ENCODE measurements at regions not wholly inside any gene's neighbourhood (a gene's known extent, or its start where the extent isn't known, plus 50 kb on each side); places are given as distances from the start of the nearest gene placed in this dataset.

DNA sequence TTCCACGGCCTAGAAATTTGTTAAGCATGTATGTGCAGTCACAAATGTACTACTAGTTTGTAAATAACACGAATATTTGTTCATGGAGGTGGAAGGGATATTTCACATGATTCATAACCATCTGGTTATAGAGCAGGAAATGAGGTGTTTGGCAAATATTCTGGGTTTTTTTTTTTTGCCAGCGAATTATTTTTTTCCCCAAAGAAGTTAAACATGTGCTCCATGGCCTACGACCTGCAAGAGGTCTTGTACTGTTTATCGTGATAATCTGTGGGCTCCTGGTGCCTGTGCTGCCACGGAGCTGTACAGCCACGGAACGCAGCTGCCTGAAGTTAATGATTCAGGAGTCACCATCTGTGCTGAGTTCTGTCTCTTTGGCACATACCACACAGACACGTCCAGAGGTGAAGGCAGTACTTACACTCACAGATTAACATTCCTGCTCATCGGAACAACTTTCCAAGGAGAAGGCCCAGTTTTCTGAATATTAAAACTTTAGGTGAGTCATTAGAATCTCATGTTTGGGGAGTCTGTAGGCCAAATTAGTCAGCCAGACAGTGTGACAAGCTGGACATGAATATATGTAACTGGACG is 156.3 kb downstream of the TMX1 start:
- no peak for DNase-seq (ENCODE audit: low read depth in 2 of 2)

DNA sequence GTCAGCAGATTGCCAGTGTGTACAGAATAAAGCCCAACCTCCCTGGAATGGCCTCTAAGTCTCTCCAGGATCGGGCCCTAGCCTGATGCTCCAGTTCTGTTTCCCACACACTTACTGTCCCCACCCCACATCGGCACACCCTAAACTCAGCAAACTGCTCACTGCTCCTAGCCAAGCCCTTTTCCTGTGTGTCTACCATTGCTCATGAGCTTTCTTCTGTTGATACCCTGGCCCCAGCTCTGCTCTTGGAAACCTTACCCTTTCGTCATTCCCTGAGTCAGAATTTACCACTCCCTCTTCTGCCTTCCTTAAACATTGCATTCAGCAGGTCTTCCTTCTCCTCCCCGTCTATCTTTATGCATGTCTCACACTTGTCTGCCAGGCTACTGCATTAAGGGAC is 158.9 kb downstream of the TMX1 start:
- no peak for DNase-seq (ENCODE audit: low read depth in 2 of 2)

DNA sequence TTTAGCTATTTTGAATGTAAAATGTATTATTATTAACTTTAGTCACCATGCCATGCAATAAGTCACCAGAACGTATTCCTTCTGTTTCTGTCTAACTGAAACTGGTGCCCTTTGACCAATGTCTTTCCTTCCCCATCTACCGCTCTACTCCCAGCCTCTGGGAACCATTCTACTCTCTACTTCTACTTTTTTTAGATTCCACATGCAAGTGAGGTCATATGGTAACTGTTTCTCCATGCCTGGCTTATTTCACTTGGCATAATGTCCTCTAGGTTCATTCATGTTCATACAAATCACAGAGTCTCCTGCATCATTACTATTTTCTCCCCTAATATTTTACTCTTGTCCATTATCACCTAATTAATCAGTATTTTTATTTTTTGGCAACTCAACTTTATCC is 160.1 kb downstream of the TMX1 start:
- DNase-seq (ENCODE audit: low read depth in 2 of 2), result no peak

DNA sequence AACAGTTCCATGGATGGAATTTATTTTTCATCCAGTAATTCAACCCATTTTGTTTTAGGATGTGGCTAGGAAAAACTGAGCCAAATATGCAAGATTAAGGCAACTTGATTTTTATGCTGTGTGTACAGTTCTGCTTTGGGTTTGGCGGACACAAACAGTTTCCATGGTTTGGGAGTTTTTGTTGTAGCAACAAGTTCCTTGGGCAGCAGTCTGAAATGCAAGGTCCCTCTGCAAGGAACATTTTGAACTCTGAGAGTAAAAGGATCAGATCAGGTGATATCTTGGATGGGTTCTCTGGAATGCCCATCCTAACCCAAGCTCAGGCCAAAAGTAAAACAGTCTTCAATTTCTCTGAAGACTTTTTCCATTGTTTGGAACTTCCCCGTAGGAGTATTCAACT is 161.2 kb downstream of the TMX1 start:
- no peak for DNase-seq (ENCODE audit: low read depth in 2 of 2)

DNA sequence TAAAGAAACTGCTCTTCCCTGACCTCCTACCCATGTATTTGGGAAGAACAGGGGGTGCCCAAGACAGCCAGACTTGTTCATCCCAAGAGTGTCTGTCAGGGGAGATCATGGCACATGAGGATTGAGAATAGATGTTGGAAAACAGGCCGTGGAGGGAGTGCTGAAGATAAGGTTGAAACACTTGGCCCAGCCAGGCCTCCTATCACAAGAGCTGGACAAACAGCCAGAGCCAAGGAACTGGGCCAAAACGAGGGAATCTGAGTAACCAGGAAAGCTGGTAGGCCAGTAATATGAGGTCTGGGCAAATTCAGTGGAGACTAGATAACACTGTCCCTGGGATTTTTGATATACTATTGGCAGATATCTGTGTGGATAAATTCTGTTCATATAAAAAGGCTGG is 161.7 kb downstream of the TMX1 start:
- DNase-seq (ENCODE audit: low read depth in 2 of 2), result no peak

DNA sequence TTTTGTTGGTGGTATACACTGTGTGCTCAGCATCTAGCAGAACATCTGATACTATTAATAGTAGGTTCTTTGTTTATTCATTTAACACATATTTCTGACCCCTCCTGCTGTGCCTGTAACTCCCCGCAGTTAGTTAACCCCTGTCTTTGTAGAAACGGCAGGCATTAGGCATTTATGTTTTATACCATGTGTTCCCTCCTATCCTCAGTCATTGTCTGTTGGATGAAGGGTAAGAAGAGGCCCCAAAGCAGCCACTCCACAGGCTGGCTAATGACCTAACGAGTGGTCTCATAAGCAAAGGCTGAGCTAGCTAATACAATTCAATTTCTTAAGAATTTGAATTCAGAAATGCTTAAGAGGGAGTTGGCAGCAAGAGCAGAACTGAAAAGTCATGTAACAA is 170.8 kb downstream of the TMX1 start:
- DNase-seq (ENCODE audit: low read depth in 2 of 2), result no peak

DNA sequence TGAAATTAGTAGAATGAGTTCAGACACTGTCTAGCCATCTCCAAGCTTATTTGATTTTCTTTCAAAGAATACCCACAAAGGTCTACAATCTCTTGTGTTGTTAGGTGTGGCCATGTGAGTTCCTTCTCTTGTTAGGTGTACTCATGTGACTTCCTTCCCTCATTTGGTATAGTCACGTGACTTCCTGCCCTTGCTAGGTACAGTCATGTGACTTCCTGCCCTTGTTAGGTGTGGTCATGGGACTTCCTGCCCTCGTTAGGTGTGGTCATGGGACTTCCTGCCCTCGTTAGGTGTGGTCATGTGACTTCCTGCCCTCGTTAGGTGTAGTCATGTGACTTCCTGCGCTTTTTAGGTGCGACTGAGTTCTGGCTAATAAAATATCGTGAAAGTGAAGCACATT is 179.6 kb downstream of the TMX1 start:
- DNase-seq (ENCODE audit: low read depth in 2 of 2), result no peak

DNA sequence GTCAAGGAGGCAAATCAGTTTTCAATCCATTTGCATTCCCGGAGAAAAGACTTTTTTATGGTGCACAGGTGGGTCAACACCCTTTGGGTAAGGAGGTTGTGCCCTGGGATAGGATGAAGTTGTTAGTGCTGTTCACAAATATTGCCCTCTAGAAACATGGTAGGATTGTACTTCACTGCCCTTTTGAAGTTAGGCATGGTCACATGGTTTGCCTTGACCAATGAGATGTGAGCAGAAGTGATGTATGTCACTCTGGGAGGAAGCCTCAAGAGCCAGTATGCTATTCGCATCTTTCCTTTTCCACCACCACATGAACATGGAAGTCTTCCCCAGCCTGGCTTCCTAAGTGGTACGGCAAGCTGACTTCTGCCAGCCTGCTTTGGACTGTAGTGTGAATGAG is 182.7 kb downstream of the TMX1 start:
- no peak for DNase-seq (ENCODE audit: low read depth in 2 of 2)

DNA sequence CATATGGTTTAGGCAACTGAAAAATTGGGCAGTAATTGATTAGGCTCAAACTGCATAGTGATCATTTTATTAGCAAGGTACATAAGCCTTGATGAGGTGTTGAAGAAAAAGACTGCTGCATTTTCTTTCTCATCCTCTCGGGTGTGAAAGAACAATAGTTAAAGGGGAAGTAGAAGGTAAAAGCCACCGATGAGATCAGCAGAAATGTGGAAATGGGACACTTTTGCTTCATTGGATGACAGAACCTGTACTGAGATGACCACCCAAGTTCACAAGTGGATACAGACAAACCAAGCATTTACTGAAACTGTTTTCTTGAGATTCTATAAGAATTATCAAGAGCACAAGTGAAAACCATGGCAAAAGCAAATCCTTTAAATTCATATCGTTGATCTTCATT is 184.0 kb downstream of the TMX1 start:
- no peak for DNase-seq (ENCODE audit: low read depth in 2 of 2)

DNA sequence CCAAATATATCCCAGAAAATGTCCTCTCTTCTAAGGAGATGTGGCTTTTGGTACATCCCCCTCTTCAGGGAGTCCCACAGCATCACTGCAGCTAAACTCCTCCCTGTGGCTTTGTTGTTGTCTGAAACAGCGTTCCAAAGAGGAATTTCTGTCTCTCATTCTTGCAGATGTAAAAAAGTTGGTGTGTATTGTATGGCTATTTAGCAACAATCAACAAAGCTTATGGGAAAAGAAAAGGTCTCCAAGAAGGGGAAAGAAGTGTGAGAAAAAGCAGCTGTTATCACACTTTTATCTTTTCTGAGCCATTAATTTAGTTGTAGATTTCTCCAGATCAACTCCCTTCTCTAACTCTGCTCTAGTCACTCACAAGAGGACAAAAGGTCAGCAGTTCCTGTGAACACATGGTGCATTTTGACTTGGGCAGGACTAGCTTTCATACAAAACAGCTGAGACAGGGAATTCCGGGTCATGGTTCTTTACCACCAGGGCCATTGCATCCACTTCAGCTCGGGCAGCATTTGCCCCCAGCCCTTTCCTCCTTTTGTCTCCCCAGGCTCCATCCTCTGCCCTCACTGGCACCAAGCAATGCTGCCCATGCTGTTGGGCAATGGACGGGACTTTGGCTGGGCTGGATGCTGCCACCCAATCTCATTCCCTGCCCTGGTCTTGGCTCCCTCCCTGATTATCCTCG is 184.7 kb downstream of the TMX1 start:
- no peak for DNase-seq (ENCODE audit: low read depth in 2 of 2)

DNA sequence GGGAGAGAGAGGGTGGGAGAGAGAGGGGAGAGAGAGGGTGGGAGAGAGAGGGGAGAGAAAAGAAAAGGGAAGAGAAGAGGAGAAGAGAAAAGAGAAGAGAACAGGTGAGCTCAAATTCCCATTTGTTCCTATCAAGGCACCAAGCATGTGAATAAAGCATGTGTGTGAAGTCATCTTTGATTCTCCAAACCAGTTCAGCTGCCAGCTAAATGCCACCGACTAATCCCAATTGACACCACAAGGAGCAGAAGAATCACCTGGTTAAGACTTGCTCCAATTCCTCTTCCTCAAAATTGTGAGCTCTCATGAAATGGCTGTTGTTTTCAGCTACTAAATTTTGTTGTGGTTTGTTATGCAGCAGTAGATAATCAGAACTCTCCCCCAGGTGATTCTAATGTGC is 188.9 kb downstream of the TMX1 start:
- DNase-seq (ENCODE audit: low read depth in 2 of 2), result no peak

DNA sequence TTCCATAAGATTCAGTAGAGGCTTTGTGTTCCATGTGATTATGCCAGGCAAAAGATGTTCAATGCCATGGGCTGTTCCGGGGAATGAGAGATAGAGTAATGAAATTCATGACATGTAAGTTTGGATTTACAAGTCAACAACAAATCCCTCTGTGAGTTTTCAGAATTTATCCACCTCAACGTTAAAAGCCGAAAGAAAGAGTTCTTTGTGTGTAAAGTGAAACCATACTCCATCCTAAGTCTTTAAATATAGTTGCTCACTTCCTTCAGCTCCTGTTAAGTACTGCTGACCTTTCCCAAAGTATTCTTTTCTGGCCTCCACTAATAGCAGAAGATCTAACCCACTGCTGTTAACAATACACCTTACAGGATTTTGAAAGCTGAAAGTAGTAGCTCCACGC is 190.0 kb downstream of the TMX1 start:
- no peak for DNase-seq (ENCODE audit: low read depth in 2 of 2)

DNA sequence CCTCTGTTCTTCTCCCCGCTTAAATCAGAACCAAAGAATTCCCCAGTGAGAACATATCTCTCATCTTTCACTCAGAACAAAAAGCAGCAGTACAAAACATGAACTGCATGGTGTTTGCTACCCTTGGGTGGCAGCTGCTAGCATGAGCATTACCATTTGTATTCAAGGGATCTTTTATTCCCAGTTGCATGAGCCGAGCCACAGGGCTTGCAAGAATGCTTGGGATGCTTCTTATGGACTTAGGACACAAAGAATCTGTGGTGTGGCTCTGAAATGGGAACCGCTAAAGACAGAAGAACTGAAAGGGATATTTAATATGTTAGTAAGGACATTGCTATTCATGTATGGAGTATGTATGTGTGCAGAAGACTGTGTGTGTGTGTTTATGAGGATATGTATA is 190.6 kb downstream of the TMX1 start:
- no peak for DNase-seq (ENCODE audit: low read depth in 2 of 2)

DNA sequence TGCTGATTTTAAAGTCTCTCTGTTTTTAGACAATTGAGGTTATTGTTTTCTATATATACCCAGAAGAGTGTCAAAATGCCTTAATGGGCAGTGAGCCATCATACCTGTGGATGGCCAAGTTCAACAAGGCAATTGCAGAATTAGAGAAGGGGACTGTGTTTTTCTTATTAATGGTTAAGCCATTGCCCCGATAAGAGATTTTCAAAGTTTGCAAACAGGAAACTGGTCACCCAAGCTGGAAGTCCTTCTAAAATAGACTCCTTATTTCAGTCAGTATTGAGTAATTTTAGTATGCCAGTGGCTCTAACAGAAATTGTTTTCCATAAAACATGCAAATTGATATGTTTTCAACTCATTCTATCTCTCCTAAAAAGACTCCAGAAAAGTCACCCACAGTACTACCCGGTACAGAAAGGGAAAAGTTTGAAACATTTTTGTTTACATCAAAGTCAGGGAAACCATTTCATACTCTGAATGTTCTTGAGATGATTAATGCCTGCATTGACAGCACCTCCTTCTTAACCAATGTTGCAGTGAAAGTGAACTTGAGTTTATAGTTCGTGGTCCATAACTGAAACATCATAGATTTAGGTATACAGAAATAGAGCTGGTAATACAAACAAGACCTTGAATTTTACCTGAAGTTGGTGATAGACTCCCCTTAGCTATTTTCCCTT is 191.1 kb downstream of the TMX1 start:
- DNase-seq (ENCODE audit: low read depth in 2 of 2), result no peak

DNA sequence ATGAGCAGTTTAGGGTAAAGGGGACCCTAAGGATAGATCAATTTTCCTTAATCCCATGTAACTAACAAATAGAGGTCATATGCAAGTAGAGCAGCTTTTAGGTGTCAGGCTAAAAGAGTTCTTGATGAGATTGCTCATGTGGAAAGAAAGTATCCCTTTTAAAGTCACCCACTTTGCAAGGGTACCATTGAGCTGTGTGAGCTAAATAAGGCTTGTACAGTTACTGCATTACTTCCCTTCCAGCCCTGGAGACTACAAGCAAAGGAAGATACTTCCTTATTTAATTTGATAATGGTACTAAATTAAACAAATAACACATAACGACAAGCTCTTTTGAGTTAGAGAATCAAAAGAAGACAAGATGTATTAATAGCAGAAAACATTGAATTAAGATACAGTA is 191.7 kb downstream of the TMX1 start:
- no peak for DNase-seq (ENCODE audit: low read depth in 2 of 2)

DNA sequence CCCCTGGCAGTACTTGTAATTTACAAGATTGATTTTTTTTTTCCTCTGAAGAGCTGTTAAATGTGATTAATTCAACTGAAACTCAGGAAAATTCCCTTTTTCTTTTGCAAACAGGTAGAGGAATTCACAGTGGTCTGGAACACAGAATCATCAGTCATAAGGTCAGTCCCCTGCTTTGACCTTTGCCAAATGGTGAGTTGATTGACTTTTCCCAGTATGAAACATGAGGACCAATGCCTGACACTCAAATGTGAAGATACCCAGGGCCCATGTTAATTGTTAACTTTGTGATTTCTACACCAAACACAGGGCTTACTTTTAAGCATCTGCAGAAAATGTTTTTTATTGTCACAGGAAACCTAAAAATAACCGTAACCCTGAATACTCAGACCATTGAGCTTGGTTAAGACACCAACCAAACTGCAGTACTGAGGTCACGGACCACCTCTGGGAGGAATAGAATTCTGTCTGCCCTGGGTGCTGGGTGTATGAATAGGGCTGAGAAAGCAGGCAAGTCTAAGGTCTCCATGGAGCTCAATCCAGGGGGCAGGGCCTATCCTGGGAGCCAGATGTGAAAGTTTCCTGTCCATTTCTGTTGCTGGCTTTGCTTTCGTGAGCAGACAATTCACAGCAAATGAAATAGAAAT is 192.4 kb downstream of the TMX1 start:
- no peak for DNase-seq (ENCODE audit: low read depth in 2 of 2)

DNA sequence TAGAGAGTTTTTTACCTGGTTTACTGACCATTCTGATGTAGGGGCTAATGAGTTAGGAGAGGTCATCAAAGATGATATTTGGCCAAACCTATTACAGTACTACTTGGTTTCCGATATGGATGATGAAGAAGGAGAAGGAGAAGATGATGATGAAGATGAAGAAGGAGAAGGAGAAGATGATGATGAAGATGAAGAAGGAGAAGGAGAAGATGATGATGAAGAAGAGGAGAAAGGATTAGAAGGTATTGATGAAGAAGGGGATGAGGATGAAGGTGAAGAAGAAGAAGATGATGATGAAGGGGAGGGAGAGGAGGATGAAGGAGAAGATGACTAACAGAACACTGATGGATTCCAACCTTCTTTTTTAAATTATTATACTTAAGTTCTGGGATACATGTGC is 196.6 kb downstream of the TMX1 start:
- DNase-seq (ENCODE audit: low read depth in 2 of 2), result no peak

DNA sequence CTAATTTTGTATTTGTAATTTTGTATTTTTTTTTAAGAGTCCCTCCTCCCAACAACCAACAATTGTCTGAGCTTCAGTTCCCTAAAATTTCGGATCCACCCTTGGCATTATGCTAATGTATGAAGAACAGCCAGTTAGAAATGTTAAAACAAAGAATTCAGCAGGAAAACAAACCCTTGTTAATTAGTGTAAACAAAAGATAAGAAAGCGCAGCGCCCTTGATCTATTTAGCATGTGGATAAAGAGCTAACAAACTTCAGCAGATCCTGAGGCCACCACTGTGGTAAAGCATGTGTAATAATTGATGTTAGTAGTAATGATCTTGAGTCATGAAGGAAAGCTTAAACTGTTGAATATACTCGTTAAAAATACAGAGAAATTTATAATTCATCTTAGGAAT is 199.8 kb downstream of the TMX1 start:
- no peak for DNase-seq (ENCODE audit: low read depth in 2 of 2)

DNA sequence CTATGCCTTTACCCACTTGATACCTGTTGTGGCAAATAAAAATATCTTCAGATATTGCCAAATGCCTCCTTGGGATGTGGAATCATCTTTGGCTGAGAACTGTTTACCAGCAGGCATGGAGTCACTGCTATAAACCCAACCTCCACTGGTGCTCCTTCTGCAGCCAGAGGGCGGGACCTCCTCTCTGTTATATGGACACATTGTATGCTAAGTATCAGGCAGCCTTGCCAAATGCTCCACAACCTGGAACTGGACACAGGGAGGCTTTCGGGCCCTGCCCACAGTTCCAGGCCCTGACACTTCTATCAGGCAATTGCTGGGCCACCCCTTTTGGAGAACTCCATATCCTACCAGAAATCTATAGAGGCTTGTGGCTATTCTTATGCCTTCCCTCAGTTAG is 201.0 kb downstream of the TMX1 start:
- DNase-seq (ENCODE audit: low read depth in 2 of 2), result no peak

DNA sequence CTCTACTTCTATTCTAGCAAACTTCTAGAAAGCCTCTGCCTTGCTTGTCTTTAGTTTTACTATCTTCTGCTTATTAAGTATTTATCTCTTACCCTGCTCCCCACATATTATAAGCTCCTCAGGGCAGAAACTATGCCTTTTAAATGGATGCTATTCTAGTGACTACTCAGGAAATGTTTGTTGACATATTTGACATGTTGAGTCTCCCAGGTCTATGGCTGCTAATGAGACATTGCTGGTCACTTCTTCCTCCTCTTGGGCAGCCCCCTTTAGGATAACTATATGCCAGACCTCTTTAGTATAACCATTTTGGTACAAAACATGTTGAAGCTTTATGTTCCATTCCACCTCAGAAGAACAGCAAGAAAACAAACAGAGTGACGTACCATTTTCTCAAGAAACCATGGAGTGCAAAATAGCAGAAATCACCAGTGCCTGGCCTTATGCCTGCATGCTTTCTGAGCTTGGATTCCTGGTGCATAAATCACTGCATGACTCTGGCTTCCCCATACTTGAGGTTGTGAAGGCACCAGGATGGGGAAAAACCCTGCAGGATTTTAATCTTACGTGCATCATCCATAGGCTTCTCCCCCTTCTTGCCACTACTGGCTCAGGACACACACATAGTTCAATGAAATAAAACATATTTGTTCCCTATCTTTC is 202.6 kb downstream of the TMX1 start:
- DNase-seq (ENCODE audit: low read depth in 2 of 2), result no peak

DNA sequence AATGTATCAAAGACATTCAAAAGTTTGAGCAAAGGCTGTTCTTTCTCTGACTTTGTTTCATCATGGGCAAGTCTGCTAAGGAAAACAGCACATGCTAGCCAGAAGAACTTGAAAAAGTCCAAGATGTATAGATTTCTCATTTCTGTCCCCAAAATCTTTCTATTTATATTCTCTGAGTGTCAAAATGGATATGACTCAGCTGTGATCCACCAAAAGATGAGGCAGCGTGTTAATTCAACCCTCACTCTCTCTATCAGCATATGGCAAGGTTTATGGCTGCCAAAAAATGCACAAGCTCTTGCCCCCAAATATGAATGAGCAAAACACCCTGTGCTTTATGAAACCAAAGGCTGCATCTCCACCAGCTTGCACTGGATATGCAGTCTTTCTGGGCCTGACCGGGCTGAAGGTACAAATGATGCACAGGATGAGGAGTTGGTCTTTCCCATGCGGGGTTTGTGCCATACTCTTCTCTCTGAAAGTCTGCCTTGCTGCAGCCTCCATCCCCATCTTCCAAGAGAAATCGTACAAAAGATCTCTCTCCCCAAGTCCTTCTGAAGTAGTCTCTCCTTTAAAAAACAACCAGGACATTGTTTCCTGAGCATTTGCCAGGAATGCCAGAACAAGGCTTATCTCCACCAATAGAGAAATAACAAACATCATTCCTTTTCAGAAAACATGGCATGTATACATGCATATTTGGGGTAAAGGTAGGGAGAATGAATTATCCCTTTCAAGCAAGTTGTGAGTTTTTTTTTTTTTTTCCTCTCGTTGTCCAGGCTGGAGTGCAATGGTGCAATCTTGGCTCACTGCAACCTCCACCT is 203.4 kb downstream of the TMX1 start:
- DNase-seq (ENCODE audit: low read depth in 2 of 2), result no peak
